CD4-positive, alpha-beta T cell treated with Interleukin-2 at 100 ng/mL for 4 hours (primary cell): ENCODE measurements at regions not wholly inside any gene's neighbourhood (a gene's known extent, or its start where the extent isn't known, plus 50 kb on each side); places are given as distances from the start of the nearest gene placed in this dataset.
"Not testable (repeated sequence)": the region's sequence is repeated elsewhere in the genome, so short reads cannot be mapped to it uniquely, and the experiment has no call there.

Source experiments
- DNase-seq: peaks from one replicate; pipeline ENCODE4 v3.0.0-alpha.2; 2020; ENCODE audit warnings: low spot score

- DNase-seq: no peak
These were observed 53.1 kb upstream of the WNT4 start for GRCh38 chr1:22196041-22196440.

GRCh38 chr1:22196641-22197040 is 53.7 kb upstream of the WNT4 start:
- DNase-seq: no peak

GRCh38 chr1:22197644-22198043 is 54.7 kb upstream of the WNT4 start:
- DNase-seq: no peak

- DNase-seq: no peak
These were observed 58.1 kb upstream of the WNT4 start for GRCh38 chr1:22201023-22201422.

- DNase-seq: no peak
These were observed 60.4 kb upstream of the WNT4 start for GRCh38 chr1:22203335-22203734.

- DNase-seq: no peak
These were observed 61.4 kb upstream of the WNT4 start for GRCh38 chr1:22204057-22204840.

- DNase-seq: no peak
These were observed 62.4 kb upstream of the WNT4 start for GRCh38 chr1:22204989-22205913.

GRCh38 chr1:22206551-22207125 is 63.7 kb upstream of the WNT4 start:
- no peak for DNase-seq

- DNase-seq: no peak
These were observed 64.8 kb upstream of the WNT4 start for GRCh38 chr1:22207511-22208267.

- no peak for DNase-seq
These were observed 65.5 kb upstream of the WNT4 start for GRCh38 chr1:22208268-22208972.

- DNase-seq: no peak
These were observed 66.1 kb upstream of the WNT4 start for GRCh38 chr1:22208973-22209378.

- no peak for DNase-seq
These were observed 67.3 kb upstream of the WNT4 start for GRCh38 chr1:22210176-22210575.

- DNase-seq: no peak
These were observed 67.7 kb upstream of the WNT4 start for GRCh38 chr1:22210636-22211035.

GRCh38 chr1:22211459-22211858 is 68.6 kb upstream of the WNT4 start:
- not testable (repeated sequence) for DNase-seq

GRCh38 chr1:22212400-22213233 is 69.7 kb upstream of the WNT4 start:
- no peak for DNase-seq

GRCh38 chr1:22216210-22216883 is 73.5 kb upstream of the WNT4 start:
- DNase-seq: no peak

- DNase-seq: no peak
These were observed 74.1 kb upstream of the WNT4 start for GRCh38 chr1:22216966-22217365.

GRCh38 chr1:22217811-22218460 is 75.0 kb upstream of the WNT4 start:
- no peak for DNase-seq

- DNase-seq: no peak
These were observed 75.8 kb upstream of the WNT4 start for GRCh38 chr1:22218618-22219250.
